ENCODE measurements at regions not wholly inside any gene's neighbourhood (a gene's known extent, or its start where the extent isn't known, plus 50 kb on each side); places are given as distances from the start of the nearest gene placed in this dataset.

DNA sequence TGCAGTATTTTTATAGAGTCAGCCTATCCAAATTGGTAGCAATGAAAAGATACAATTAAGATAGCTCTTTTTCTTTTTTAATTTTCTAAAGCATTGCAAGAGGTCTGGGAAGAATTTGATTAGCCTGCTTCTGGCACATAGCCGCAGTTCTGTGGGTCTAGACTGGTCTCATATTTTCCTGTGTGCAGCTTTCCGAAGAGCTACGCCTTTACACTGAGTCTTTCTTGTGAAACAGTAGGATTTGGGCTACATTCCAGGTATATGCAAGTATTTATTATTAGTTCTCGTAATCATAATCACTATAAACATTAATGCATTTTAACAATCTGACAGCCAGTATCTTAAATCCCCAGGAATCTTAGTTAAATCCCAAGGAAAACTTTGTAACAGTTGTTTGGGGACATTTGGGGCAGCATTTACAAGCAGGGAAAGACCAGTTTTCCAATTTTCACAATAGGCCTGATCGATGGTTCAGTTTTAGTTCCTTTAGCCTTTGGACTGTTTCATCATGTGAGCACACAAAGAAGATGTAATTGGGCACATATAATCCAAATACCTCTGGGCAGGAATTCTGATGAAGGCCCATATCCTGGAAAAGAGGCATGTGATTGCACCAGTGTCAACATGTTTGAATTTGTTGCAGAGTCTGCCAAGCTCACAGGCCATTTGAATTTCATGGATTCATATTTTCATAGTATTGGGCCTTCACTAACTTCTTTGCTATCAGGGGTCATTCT, 287.3 kb downstream of the INHBA start:
- H3K4me3 ChIP-seq (ENCODE audit: low read depth in 1 of 3, low read length in 3 of 3), result no peak overlapping the region
- no peaks in the 10 kb centered on the region for H3K9me3 ChIP-seq (ENCODE audit: control insufficient read depth in 4 of 4, low read length in 3 of 4)
- TF ChIP-seq, protein P1, sequence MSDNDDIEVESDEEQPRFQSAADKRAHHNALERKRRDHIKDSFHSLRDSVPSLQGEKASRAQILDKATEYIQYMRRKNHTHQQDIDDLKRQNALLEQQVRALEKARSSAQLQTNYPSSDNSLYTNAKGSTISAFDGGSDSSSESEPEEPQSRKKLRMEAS (IDR thresholded peaks at IDR 0.05), result peak; percentile 100
- TF ChIP-seq EGR1 (IDR thresholded peaks at IDR 0.05; ENCODE audit: low read depth in 2 of 2) (peak; percentile 81 to 98), GABPA (IDR thresholded peaks at IDR 0.05 in 1 of 2, conservative IDR thresholded peaks at IDR 0.05 in 1 of 2) (peak; percentile 27 to 54), RXRA (IDR thresholded peaks at IDR 0.05) (peak; percentile 92 to 98), TAF1 (conservative IDR thresholded peaks at IDR 0.05) (peak; percentile 8), HNF4G (IDR thresholded peaks at IDR 0.05) (peak; percentile 94), NR2F2 (IDR thresholded peaks at IDR 0.05) (peak; percentile 29), SP1 (IDR thresholded peaks at IDR 0.05) (peak; percentile 96), FOXA2 (IDR thresholded peaks at IDR 0.05) (peak; percentile 96), YY1 (IDR thresholded peaks at IDR 0.05) (peak; percentile 78), FOXA1 (IDR thresholded peaks at IDR 0.05) (peak; percentile 95), JUND (IDR thresholded peaks at IDR 0.05) (peak; percentile 86 to 93), HNF4A (conservative IDR thresholded peaks at IDR 0.05) (peak; percentile 98), RAD21 (IDR thresholded peaks at IDR 0.05) (peak; percentile 71 to 77)
- TF ChIP-seq, protein P2, sequence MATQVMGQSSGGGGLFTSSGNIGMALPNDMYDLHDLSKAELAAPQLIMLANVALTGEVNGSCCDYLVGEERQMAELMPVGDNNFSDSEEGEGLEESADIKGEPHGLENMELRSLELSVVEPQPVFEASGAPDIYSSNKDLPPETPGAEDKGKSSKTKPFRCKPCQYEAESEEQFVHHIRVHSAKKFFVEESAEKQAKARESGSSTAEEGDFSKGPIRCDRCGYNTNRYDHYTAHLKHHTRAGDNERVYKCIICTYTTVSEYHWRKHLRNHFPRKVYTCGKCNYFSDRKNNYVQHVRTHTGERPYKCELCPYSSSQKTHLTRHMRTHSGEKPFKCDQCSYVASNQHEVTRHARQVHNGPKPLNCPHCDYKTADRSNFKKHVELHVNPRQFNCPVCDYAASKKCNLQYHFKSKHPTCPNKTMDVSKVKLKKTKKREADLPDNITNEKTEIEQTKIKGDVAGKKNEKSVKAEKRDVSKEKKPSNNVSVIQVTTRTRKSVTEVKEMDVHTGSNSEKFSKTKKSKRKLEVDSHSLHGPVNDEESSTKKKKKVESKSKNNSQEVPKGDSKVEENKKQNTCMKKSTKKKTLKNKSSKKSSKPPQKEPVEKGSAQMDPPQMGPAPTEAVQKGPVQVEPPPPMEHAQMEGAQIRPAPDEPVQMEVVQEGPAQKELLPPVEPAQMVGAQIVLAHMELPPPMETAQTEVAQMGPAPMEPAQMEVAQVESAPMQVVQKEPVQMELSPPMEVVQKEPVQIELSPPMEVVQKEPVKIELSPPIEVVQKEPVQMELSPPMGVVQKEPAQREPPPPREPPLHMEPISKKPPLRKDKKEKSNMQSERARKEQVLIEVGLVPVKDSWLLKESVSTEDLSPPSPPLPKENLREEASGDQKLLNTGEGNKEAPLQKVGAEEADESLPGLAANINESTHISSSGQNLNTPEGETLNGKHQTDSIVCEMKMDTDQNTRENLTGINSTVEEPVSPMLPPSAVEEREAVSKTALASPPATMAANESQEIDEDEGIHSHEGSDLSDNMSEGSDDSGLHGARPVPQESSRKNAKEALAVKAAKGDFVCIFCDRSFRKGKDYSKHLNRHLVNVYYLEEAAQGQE (IDR thresholded peaks at IDR 0.05), result peak; percentile 73
- TF ChIP-seq, protein P3, sequence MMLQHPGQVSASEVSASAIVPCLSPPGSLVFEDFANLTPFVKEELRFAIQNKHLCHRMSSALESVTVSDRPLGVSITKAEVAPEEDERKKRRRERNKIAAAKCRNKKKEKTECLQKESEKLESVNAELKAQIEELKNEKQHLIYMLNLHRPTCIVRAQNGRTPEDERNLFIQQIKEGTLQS (IDR thresholded peaks at IDR 0.05), result peak; percentile 95
- TF ChIP-seq, protein P4, sequence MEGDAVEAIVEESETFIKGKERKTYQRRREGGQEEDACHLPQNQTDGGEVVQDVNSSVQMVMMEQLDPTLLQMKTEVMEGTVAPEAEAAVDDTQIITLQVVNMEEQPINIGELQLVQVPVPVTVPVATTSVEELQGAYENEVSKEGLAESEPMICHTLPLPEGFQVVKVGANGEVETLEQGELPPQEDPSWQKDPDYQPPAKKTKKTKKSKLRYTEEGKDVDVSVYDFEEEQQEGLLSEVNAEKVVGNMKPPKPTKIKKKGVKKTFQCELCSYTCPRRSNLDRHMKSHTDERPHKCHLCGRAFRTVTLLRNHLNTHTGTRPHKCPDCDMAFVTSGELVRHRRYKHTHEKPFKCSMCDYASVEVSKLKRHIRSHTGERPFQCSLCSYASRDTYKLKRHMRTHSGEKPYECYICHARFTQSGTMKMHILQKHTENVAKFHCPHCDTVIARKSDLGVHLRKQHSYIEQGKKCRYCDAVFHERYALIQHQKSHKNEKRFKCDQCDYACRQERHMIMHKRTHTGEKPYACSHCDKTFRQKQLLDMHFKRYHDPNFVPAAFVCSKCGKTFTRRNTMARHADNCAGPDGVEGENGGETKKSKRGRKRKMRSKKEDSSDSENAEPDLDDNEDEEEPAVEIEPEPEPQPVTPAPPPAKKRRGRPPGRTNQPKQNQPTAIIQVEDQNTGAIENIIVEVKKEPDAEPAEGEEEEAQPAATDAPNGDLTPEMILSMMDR (IDR thresholded peaks at IDR 0.05; ENCODE audit: low read depth, low read length, missing input control), result no peak
- TF ChIP-seq, protein P5, sequence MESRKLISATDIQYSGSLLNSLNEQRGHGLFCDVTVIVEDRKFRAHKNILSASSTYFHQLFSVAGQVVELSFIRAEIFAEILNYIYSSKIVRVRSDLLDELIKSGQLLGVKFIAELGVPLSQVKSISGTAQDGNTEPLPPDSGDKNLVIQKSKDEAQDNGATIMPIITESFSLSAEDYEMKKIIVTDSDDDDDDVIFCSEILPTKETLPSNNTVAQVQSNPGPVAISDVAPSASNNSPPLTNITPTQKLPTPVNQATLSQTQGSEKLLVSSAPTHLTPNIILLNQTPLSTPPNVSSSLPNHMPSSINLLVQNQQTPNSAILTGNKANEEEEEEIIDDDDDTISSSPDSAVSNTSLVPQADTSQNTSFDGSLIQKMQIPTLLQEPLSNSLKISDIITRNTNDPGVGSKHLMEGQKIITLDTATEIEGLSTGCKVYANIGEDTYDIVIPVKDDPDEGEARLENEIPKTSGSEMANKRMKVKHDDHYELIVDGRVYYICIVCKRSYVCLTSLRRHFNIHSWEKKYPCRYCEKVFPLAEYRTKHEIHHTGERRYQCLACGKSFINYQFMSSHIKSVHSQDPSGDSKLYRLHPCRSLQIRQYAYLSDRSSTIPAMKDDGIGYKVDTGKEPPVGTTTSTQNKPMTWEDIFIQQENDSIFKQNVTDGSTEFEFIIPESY (IDR thresholded peaks at IDR 0.05), result peak; percentile 95
- no peak for DNase-seq (ENCODE audit: low spot score)
- no peak overlapping the region for H3K9ac ChIP-seq (ENCODE audit: low read depth in 1 of 2, low read length in 2 of 2)
- peak overlapping the region; percentile 72 to 78 for H3K27ac ChIP-seq (ENCODE audit: low read depth in 1 of 2, low read length in 2 of 2)
- peaks cover 3 to 42% (median 20%) of the 10 kb centered on the region in 4 donors for H3K4me1 ChIP-seq (ENCODE audit: control insufficient read depth in 4 of 4, insufficient read depth in 4 of 4, low read length in 3 of 4)
- no peaks in the 10 kb centered on the region for H3K36me3 ChIP-seq (ENCODE audit: control insufficient read depth in 4 of 4, insufficient read depth in 3 of 4, low read depth in 1 of 4, low read length in 3 of 4)
- 36% methylated on average over 5 of the region's 5 CpGs for WGBS
- no peaks in the 10 kb centered on the region for H3K27me3 ChIP-seq (ENCODE audit: control insufficient read depth in 4 of 4, insufficient read depth in 4 of 4, low read length in 3 of 4)

Measured in liver (tissue), 8 donors.